PC-9 (cell line): ENCODE measurements at regions not wholly inside any gene's neighbourhood (a gene's known extent, or its start where the extent isn't known, plus 50 kb on each side); places are given as distances from the start of the nearest gene placed in this dataset.

ENCODE experiments used
- CTCF ChIP-seq: fragments of 200-600 bp; sonication (generic); conservative IDR thresholded peaks from 2 replicates; pipeline ENCODE4 v1.6.1; 2017; ENCODE audit warnings: mixed run types, antibody characterized with exemption, mild to moderate bottlenecking, moderate library complexity
- EZH2 ChIP-seq: fragments of 200-600 bp; sonication (generic); IDR thresholded peaks from 2 replicates; pipeline ENCODE4 v1.8.0; 2017; ENCODE audit warnings: antibody characterized with exemption, low read depth

DNA sequence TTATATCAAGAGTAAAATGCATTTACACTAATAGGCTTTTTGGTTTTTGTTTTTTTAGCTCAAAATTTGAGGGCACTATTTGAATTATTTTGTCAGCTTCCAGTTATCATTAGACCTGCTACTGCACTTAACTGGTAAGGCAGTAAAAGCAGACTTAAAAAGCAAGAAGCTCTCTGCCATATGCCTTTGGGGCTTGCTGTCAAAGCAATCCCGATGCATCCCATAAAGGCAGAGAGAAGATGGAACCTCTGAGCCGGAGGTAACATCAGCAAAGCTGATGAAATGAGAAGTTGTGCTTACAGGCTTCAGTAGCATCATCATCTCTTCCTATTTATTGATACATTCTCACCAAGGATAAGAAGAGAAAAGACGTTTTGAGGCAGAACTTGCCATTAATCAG is 1414.3 kb upstream of the CDH6 start:
- TF ChIP-seq CTCF (no peak), EZH2 (no peak)
